ENCODE measurements at regions not wholly inside any gene's neighbourhood (a gene's known extent, or its start where the extent isn't known, plus 50 kb on each side); places are given as distances from the start of the nearest gene placed in this dataset.
"Not testable (repeated sequence)": the region's sequence is repeated elsewhere in the genome, so short reads cannot be mapped to it uniquely, and the experiment has no call there.

DNA sequence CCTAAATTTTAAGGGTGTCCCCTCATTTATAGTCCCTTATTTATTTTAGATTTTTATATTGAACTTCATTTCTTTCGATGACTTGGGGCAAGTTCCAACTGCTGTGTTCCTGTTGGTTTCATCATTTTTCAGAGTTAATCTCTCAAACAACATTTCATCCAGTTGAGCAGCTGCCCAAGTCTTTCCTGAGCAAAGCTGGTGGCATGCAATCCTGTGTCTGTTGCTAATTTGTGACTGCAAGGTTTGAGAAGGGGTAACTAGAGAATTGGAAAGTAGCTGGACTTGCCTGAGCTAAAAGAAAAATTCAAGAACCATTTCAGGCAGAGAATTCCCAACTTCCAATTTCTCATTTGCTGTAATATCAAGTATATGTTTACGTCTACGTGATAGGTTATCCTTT lies 881.5 kb upstream of the SLC35B3 start:
- DNase-seq (ENCODE audit: low spot score), result no peak

DNA sequence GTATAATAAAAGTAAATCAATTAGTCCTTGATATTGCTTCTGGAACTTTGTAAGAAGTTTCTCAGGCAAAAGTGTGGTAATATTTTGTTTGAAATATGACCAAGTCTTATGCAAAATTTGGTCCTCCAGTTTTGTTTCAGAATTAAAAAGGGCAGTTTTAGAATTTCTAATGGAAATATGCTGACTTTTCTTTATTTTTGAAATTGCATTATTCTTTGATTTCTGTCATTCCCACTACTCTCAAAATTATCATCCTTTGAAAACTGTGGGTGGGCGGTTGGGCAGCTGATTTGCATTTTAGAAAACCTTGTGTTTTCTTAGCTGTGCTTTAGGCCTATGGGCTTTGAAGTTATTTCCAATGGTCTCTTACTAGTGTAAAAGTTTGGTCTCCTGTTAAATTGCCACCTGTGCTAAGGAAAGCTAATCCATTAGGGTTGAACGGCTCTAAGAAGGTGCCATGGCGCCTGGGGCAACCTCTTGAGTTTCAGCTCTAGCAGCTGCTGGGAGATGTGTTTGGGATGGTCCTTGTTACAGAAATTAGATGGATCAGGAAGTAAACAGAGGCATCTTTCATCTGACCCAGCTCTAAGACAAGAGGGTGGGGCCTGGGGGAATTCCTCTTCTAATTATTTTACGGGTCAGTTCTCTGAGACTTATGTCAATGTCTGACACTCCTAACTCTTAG lies 880.8 kb upstream of the SLC35B3 start:
- no peak for DNase-seq (ENCODE audit: low spot score)

DNA sequence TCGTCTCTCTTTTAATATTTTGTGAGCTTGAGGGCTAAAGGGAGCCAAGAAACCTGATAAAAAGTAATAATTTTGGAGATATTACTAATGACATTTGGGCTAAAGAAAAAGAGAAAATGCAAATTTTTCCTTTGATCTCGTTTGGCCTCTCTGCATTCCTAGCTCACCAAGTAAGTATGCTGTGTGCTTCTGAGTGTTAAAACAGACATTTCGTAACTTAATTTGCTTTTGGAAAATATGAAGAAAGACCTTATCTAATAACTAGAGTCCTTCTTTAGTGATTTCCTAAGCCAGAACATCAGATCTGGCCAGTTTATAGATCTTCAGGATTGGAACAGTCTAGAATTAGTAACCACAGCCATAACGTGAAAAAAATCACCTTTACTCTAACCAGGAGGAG lies 872.9 kb upstream of the SLC35B3 start:
- DNase-seq (ENCODE audit: low spot score), result peak; percentile 79

DNA sequence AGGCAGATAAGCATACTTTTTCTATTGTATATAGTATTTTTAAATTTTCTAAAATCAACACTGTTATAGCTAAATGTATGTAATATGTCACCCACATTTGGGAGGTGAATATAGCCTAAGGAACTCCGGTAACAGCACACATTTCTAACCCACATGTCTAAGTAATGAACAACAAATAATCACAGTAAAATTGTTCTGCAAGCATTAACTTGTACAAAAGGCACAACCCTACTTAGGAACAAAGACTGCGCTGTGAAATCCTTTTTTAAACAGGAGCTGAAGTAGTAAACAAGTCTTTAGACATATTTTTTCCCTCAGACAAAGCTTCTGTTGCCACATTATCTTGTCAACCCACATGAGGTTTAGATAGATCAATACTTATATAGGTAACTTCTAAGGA lies 872.4 kb upstream of the SLC35B3 start:
- peak; percentile 38 for DNase-seq (ENCODE audit: low spot score)

DNA sequence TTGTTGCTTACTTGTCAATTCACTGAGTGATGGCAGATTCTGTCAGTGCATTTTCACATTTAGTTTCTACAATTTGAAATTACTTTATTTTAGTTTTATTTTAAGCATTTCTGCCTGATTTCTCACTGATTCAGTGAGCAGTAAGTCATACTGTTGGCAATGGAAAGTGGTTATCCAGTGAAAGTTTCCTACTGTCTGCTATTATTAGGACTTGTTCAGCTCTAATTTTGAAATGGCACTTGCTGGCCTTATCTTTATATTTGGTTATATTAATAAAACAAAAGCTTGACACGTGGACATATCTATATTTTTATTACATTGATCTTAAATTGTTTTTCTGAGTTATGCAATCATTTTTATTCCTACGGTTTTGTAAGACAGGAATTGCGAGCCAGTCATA lies 871.8 kb upstream of the SLC35B3 start:
- no peak for DNase-seq (ENCODE audit: low spot score)

DNA sequence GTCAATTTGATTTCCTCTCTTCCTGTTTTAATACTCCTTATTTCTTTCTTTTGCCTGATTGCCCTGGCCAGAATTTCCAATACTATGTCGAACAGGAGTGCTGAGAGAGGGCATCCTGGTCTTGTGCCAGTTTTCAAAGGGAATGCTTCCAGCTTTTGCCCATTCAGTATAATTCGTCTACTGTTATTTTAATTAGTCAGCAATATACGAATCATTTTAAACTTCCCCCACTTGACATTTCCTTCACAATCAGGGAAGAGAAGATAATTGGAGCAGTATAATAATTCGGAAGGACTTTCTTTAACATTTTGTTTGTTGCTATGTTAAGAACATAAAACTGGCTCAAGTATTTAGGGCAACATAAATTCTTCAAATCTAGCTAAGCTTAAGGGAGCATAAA lies 860.3 kb upstream of the SLC35B3 start:
- no peak for DNase-seq (ENCODE audit: low spot score)

- DNase-seq (ENCODE audit: low spot score), result peak; percentile 65
Measured at GRCh38 chr6:9292975-9293374, 857.6 kb upstream of the SLC35B3 start.

DNA sequence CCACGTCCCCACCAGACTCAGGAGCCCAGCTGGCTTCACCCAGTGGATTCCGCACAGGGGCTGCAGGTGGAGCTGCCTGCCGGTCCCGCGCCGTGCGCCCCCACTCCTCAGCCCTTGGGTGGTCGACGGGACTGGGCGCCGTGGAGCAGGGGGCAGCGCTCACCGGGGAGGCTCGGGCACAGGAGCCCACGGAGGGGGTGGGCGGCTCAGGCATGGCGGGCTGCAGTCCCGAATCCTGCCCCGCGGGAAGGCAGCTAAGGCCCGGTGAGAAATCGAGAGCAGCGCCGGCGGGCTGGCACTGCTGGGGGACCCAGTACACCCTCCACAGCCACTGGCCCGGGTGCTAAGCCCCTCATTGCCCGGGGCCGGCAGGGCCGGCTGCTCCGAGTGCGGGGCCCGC lies 855.0 kb upstream of the SLC35B3 start:
- DNase-seq (ENCODE audit: low spot score), result not testable (repeated sequence)

- no peak for DNase-seq (ENCODE audit: low spot score)
Measured at GRCh38 chr6:9272671-9273070, 837.3 kb upstream of the SLC35B3 start.

DNA sequence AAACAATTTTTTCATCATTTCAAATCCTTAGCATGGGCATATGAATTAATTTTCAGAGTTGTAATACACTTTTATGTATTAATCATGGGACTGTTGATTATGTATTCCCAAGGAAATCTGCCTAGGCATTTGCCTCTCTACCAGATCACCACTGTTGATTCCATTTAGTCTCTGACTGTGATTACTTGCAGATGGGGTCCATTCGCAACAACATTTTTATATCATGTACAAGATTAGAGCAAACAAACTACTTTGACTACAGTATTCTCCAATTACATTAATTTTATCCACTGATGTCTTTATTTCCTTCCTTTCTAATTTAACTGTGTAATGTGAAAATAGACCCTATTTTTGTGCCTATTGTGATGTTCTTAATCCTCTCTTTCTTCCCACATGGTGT lies 831.4 kb upstream of the SLC35B3 start:
- no peak for DNase-seq (ENCODE audit: low spot score)

GRCh38 chr6:9257215-9257614 lies 821.9 kb upstream of the SLC35B3 start:
- no peak for DNase-seq (ENCODE audit: low spot score)

DNA sequence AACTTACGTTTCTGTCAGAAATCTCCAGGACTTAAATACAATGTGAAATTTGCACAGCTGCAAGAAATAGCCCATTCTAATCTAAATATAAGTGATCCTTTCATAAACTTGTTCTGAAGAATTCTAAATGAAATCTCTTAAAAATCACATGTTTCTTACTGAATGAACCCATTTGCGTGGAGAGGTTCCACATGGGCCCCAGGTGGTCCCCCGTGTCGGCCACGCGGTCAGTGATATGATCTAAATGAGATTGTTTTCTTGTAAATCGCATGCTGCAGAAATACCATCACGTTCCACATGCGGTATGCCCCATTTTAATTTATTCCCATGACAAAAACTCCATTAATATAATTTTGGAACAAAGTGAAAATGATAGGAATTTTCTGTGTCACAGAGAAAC lies 818.9 kb upstream of the SLC35B3 start:
- DNase-seq (ENCODE audit: low spot score), result no peak

- DNase-seq (ENCODE audit: low spot score), result no peak
Measured at GRCh38 chr6:9252799-9253198, 817.5 kb upstream of the SLC35B3 start.

DNA sequence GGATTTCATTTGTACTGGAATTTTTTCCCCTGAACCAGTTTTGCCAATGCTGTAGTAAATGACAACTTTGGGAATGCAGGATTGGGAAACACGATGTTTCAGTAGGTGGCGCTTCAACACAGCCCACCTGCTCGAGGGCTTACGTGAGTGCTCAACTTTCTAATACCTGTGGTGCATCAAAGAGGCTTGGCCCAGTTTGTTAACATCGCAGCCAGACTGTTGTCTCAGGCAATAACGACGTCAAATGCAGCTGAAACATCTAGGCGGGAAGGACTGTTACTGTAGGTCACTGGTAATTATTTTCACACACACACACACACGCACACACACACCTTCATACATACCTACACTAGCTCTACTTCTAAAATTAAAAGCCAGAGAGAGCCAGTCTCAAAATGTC lies 815.5 kb upstream of the SLC35B3 start:
- DNase-seq (ENCODE audit: low spot score), result peak; percentile 73

GRCh38 chr6:9248133-9248532 lies 812.8 kb upstream of the SLC35B3 start:
- DNase-seq (ENCODE audit: low spot score), result no peak

DNA sequence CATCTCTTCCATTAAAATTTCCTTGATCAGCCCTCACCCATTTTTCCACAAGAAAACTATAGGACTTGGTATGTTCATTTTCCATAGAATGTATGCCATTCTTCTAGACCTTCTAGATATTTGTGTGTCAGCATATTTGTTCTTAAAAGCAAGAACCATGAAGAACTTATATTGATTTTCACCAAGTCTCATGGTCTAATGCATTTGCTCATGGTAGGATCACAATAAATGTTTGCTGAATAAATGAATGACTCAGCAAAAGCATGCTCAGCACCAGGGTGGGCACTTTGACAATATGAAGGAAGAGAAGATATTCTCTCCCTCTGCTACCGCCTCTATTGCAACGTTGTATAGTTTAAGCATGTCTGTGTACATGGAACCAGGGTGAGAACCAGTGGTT lies 805.5 kb upstream of the SLC35B3 start:
- DNase-seq (ENCODE audit: low spot score), result no peak

DNA sequence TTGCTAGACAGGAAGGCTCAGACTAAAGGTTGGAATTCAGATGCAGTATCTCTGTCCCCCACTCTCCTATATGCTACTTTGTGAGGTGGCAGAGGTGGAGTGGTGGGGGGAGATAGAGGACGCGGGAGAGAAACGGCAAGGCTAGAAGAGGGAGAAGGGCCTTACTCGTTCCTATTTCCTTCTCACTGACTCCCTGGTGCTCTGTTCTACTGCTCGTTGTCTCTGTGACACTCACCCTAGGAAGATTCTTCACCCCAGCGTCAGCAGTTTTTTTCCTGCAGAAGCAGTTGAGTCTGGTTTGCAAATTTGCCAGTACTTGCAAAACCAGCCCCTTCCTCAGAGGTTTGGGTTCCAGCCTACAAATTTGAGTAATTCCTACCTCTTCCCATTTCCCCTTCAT lies 801.1 kb upstream of the SLC35B3 start:
- peak; percentile 6 for DNase-seq (ENCODE audit: low spot score)

- no peak for DNase-seq (ENCODE audit: low spot score)
Measured at GRCh38 chr6:9233686-9234085, 798.3 kb upstream of the SLC35B3 start.

- DNase-seq (ENCODE audit: low spot score), result no peak
Measured at GRCh38 chr6:9233226-9233625, 797.9 kb upstream of the SLC35B3 start.

DNA sequence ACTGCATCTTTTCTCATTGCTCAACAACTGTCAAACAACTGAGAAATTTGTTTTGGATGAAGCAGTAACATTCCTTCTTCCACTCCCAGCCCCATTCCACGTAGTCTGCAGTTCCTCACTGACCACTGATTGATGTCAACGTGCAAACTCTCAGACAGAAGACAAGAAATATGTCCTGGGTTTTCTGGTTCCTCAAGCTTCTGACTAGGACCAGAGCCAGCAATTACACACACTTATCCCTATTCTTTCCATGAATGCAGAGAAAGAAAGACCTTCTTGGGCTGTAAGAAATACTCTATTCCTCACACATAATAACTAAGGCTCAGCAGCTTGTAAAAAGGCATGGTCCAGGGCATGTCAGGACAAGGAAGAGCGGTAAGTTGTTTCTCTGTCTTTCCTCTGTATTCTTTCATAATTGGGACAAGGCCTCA lies 790.1 kb upstream of the SLC35B3 start:
- peak; percentile 84 for DNase-seq (ENCODE audit: low spot score)

DNA sequence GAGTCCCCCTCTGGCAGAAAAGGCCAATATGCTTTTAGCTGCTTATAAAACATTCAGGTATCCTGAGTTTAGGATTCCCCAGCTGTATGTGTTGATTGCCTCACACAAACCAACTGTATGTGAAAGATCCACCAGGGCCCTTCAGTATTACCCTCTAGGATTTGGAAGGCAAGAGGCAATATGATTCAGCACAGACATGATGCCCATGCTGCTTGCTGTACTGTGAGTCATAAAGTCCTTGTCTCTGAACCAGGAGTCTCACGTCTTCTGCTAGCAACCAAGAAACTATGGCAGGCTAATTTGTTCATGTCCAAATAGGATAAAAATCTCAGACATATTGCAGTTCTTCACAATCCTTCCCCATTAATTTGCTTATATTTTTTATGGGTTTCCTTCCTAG lies 789.2 kb upstream of the SLC35B3 start:
- no peak for DNase-seq (ENCODE audit: low spot score)

DNA sequence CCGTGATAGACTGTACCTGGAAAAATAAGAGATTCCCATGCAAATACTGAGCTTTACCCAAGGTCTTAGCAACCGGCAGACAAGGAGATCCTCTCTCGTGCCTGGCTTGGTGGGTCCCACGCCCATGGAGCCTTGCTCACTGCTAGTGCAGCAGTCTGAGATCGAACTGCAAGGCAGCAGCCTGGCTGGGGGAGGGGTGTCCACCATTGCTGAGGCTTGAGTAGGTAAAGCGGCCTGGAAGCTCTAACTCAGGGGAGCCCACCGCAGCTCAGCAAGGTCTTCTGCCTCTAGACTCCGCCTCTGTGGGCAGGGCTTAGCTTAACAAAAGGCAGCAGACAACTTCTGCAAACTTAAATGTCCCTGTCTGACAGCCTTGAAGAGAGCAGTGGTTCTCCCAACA lies 778.4 kb upstream of the SLC35B3 start:
- DNase-seq (ENCODE audit: low spot score), result not testable (repeated sequence)

GRCh38 chr6:9208966-9209365 lies 773.6 kb upstream of the SLC35B3 start:
- no peak for DNase-seq (ENCODE audit: low spot score)

GRCh38 chr6:9205645-9206044 lies 770.3 kb upstream of the SLC35B3 start:
- no peak for DNase-seq (ENCODE audit: low spot score)
